C4-2B (cell line): ENCODE measurements at regions not wholly inside any gene's neighbourhood (a gene's known extent, or its start where the extent isn't known, plus 50 kb on each side); places are given as distances from the start of the nearest gene placed in this dataset.
"Not testable (repeated sequence)": the region's sequence is repeated elsewhere in the genome, so short reads cannot be mapped to it uniquely, and the experiment has no call there.

Experiments
- H3K27ac ChIP-seq: fragments of 450-650 bp; 2 replicates; pipeline ENCODE4 v1.5.1; 2017
- ZFX ChIP-seq: fragments of 450-650 bp; IDR thresholded peaks from 2 replicates; pipeline ENCODE4 v1.6.1; 2017
- TF ChIP-seq, protein P1 (sequence below): fragments of 450-650 bp; conservative IDR thresholded peaks from 2 replicates; pipeline ENCODE4 v1.5.1; 2017; ENCODE audit warnings: mild to moderate bottlenecking

DNA sequence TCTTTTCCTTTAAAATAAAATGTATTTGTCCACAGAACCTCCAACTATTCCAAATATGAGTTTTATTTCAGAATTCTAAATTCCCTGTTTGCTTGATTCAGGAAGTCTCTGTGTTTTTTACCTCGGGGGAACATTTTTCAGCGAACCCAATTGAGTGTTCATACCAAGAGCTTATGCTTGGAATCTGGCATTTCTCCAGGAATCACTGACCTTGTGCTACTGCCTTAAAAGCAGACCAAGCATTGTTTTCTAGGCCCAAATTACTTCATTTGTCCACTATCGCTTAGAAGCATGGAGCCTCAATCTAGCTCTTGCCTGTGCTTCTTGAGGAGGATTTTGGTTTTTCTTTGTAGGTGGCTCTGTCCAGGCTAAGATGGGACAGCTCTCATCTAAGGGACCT, 59.4 kb downstream of the EBLN1 start:
- H3K27ac ChIP-seq: no peak overlapping the region
- TF ChIP-seq, protein P1, sequence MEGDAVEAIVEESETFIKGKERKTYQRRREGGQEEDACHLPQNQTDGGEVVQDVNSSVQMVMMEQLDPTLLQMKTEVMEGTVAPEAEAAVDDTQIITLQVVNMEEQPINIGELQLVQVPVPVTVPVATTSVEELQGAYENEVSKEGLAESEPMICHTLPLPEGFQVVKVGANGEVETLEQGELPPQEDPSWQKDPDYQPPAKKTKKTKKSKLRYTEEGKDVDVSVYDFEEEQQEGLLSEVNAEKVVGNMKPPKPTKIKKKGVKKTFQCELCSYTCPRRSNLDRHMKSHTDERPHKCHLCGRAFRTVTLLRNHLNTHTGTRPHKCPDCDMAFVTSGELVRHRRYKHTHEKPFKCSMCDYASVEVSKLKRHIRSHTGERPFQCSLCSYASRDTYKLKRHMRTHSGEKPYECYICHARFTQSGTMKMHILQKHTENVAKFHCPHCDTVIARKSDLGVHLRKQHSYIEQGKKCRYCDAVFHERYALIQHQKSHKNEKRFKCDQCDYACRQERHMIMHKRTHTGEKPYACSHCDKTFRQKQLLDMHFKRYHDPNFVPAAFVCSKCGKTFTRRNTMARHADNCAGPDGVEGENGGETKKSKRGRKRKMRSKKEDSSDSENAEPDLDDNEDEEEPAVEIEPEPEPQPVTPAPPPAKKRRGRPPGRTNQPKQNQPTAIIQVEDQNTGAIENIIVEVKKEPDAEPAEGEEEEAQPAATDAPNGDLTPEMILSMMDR: no peak
- TF ChIP-seq ZFX: no peak

DNA sequence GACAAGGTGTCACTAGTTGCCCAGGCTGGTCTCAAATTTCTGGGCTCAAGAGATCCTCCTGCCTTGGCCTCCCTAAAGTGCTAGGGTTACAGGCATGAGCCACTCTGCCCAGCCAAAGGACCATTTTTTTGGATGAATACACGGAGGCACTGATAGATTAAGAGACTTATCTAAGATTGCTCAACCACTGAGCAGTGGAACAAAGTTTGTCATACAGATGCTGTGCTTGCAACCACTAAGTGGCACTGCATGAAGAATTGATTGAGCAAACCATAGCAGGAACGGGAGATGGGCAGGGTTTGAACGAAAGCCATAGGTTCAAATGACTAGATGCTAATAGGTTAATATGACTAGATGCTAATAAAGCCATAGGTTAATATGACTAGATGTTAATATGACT, 61.1 kb downstream of the EBLN1 start:
- no peak for TF ChIP-seq ZFX
- TF ChIP-seq, protein P1: no peak
- H3K27ac ChIP-seq: no peak overlapping the region

DNA sequence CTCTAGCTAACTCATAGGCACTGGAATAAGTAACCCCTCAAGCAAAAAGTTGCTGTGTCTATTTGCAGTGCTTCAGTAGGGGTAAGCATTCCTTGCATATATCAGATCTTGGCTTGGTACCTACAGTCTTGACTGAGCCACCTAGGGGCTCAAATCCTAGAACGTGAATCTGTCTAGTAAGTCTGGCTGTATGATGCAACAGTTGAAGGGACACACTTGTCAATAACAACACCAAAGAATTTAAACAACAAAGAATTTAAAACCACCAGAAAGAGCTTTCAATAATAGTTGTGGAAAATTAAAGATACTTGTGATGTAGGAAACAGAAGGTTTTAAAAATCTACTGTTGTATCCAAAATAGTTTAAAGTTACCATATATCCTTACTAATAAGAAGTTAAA, 65.4 kb downstream of the EBLN1 start:
- TF ChIP-seq ZFX: no peak
- TF ChIP-seq, protein P1: no peak
- no peak overlapping the region for H3K27ac ChIP-seq

DNA sequence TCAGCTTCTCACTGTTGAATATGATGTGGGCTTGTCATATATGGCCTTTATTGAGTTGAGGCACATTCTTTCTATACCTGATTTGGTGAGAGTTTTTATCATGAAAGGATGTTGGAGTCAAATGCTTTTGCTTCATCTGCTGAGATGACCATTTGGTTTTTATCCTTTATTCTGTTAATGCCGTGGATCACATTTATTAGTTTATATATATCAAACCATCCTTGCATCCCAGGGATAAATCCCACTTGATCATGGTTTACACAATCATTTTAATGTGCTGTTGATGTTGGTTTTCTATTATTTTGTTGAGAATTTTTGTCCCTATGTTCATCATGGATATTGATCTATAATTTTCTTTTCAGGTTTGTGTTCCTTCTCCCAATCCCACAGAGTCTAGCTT, 67.0 kb downstream of the EBLN1 start:
- H3K27ac ChIP-seq: no peak overlapping the region
- TF ChIP-seq, protein P1: no peak
- no peak for TF ChIP-seq ZFX

GRCh38 chr10:22148961-22149360, 68.9 kb downstream of the EBLN1 start:
- H3K27ac ChIP-seq: no peak overlapping the region
- TF ChIP-seq, protein P1: no peak
- TF ChIP-seq ZFX: no peak

GRCh38 chr10:22145873-22146272, 71.9 kb downstream of the EBLN1 start:
- H3K27ac ChIP-seq: not testable (repeated sequence)

GRCh38 chr10:22137542-22137941, 80.3 kb downstream of the EBLN1 start:
- H3K27ac ChIP-seq: no peak overlapping the region
- TF ChIP-seq ZFX: no peak
- TF ChIP-seq, protein P1: no peak

DNA sequence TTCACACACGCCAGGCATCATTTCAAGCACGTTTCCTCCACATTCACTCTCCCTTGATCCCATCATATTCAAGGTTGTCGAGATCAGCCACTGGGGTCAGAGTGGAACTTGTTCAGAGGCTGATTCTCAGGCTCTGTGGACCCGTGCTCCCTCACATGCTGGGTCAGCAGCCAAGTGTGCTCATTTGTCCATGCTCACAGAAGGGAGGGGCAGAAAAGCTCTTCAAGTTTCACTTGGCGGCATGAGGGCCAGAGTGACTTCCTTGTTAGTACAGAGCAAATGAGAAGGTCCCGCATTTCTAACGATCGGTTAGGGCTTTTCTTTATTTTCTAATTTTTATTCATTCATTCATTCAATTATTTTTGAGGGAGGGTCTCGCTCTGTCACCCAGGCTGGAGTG, 82.2 kb downstream of the EBLN1 start:
- no peak overlapping the region for H3K27ac ChIP-seq
- TF ChIP-seq ZFX: no peak
- TF ChIP-seq, protein P1: no peak
